Activated naive CD8-positive, alpha-beta T cell treated with anti-CD3 and anti-CD28 coated beads for 36 hours (primary cell): ENCODE measurements at regions not wholly inside any gene's neighbourhood (a gene's known extent, or its start where the extent isn't known, plus 50 kb on each side); places are given as distances from the start of the nearest gene placed in this dataset.

Experiments
- DNase-seq: peaks from one replicate; pipeline ENCODE4 v3.0.0; 2021
- H3K27ac Mint-ChIP-seq: one replicate; pipeline ENCODE4 v1.8.0; 2022; ENCODE audit warnings: mild to moderate bottlenecking, moderate library complexity, mixed read lengths
- H3K27me3 Mint-ChIP-seq: one replicate; pipeline ENCODE4 v1.8.0; 2022; ENCODE audit warnings: mild to moderate bottlenecking, mixed read lengths
- H3K36me3 Mint-ChIP-seq: one replicate; pipeline ENCODE4 v1.8.0; 2021; ENCODE audit warnings: mild to moderate bottlenecking, mixed read lengths
- H3K4me1 Mint-ChIP-seq: one replicate; pipeline ENCODE4 v1.8.0; 2021; ENCODE audit warnings: mixed read lengths
- H3K4me3 Mint-ChIP-seq: one replicate; pipeline ENCODE4 v1.8.0; 2022; ENCODE audit warnings: mild to moderate bottlenecking, moderate library complexity, mixed read lengths
- H3K9me3 Mint-ChIP-seq: one replicate; pipeline ENCODE4 v1.8.0; 2022; ENCODE audit warnings: mixed read lengths

- DNase-seq: no peak
- H3K27me3 Mint-ChIP-seq: no peaks in the 10 kb centered on the region
Measured at GRCh38 chr20:10902174-10902573, 228.4 kb upstream of the JAG1 start.

GRCh38 chr20:10902576-10903282, 228.9 kb upstream of the JAG1 start:
- H3K36me3 Mint-ChIP-seq: no peaks in the 10 kb centered on the region
- H3K4me3 Mint-ChIP-seq: no peak overlapping the region
- no peaks in the 10 kb centered on the region for H3K4me1 Mint-ChIP-seq
- H3K27me3 Mint-ChIP-seq: no peaks in the 10 kb centered on the region
- no peak overlapping the region for H3K27ac Mint-ChIP-seq
- no peak for DNase-seq
- no peaks in the 10 kb centered on the region for H3K9me3 Mint-ChIP-seq

More at GRCh38 chr20:10902174-10902573, 228.4 kb upstream of the JAG1 start:
- Mint-ChIP-seq H3K4me3 (no peak overlapping the region), H3K36me3 (no peaks in the 10 kb centered on the region), H3K9me3 (peaks cover 2% of the 10 kb centered on the region), H3K27ac (no peak overlapping the region), H3K4me1 (no peaks in the 10 kb centered on the region)

- Mint-ChIP-seq H3K36me3 (no peaks in the 10 kb centered on the region), H3K9me3 (no peaks in the 10 kb centered on the region), H3K4me1 (no peaks in the 10 kb centered on the region), H3K27ac (no peak overlapping the region), H3K4me3 (no peak overlapping the region), H3K27me3 (no peaks in the 10 kb centered on the region)
- DNase-seq: no peak
Measured at GRCh38 chr20:10906834-10907233, 233.0 kb upstream of the JAG1 start.

GRCh38 chr20:10909803-10910202, 236.0 kb upstream of the JAG1 start:
- Mint-ChIP-seq H3K4me3 (no peak overlapping the region), H3K27ac (no peak overlapping the region), H3K36me3 (no peaks in the 10 kb centered on the region), H3K9me3 (no peaks in the 10 kb centered on the region), H3K4me1 (no peaks in the 10 kb centered on the region), H3K27me3 (no peaks in the 10 kb centered on the region)
- DNase-seq: no peak

- DNase-seq: no peak
- Mint-ChIP-seq H3K36me3 (no peaks in the 10 kb centered on the region), H3K4me1 (no peaks in the 10 kb centered on the region), H3K4me3 (no peak overlapping the region), H3K27me3 (no peaks in the 10 kb centered on the region), H3K27ac (no peak overlapping the region), H3K9me3 (no peaks in the 10 kb centered on the region)
Measured at GRCh38 chr20:10910535-10911178, 236.9 kb upstream of the JAG1 start.

- no peaks in the 10 kb centered on the region for H3K9me3 Mint-ChIP-seq
- no peak overlapping the region for H3K4me3 Mint-ChIP-seq
Measured at GRCh38 chr20:10911298-10911697, 237.5 kb upstream of the JAG1 start.

GRCh38 chr20:10915815-10916214, 242.0 kb upstream of the JAG1 start:
- H3K4me1 Mint-ChIP-seq: no peaks in the 10 kb centered on the region
- H3K36me3 Mint-ChIP-seq: no peaks in the 10 kb centered on the region
- peaks cover 2% of the 10 kb centered on the region for H3K9me3 Mint-ChIP-seq
- no peak for DNase-seq
- no peak overlapping the region for H3K27ac Mint-ChIP-seq
- H3K4me3 Mint-ChIP-seq: no peak overlapping the region
- no peaks in the 10 kb centered on the region for H3K27me3 Mint-ChIP-seq

More at GRCh38 chr20:10911298-10911697, 237.5 kb upstream of the JAG1 start:
- H3K27ac Mint-ChIP-seq: no peak overlapping the region
- no peaks in the 10 kb centered on the region for H3K4me1 Mint-ChIP-seq
- no peaks in the 10 kb centered on the region for H3K27me3 Mint-ChIP-seq
- no peaks in the 10 kb centered on the region for H3K36me3 Mint-ChIP-seq
- DNase-seq: no peak

- H3K9me3 Mint-ChIP-seq: peaks cover 2% of the 10 kb centered on the region
- no peak overlapping the region for H3K27ac Mint-ChIP-seq
- no peaks in the 10 kb centered on the region for H3K4me1 Mint-ChIP-seq
- no peaks in the 10 kb centered on the region for H3K36me3 Mint-ChIP-seq
- no peak overlapping the region for H3K4me3 Mint-ChIP-seq
- DNase-seq: no peak
- H3K27me3 Mint-ChIP-seq: no peaks in the 10 kb centered on the region
Measured at GRCh38 chr20:10916312-10916711, 242.5 kb upstream of the JAG1 start.

GRCh38 chr20:10917826-10918225, 244.0 kb upstream of the JAG1 start:
- Mint-ChIP-seq H3K4me3 (no peak overlapping the region), H3K27ac (no peak overlapping the region), H3K9me3 (peaks cover 2% of the 10 kb centered on the region), H3K27me3 (no peaks in the 10 kb centered on the region), H3K4me1 (no peaks in the 10 kb centered on the region), H3K36me3 (no peaks in the 10 kb centered on the region)
- DNase-seq: no peak

- Mint-ChIP-seq H3K4me3 (no peak overlapping the region), H3K9me3 (peaks cover 2% of the 10 kb centered on the region), H3K4me1 (no peaks in the 10 kb centered on the region), H3K27ac (no peak overlapping the region), H3K36me3 (no peaks in the 10 kb centered on the region), H3K27me3 (no peaks in the 10 kb centered on the region)
- DNase-seq: no peak
Measured at GRCh38 chr20:10919396-10920140, 245.8 kb upstream of the JAG1 start.

- H3K9me3 Mint-ChIP-seq: peaks cover 2% of the 10 kb centered on the region
- no peaks in the 10 kb centered on the region for H3K36me3 Mint-ChIP-seq
- no peak overlapping the region for H3K4me3 Mint-ChIP-seq
- no peaks in the 10 kb centered on the region for H3K4me1 Mint-ChIP-seq
- H3K27me3 Mint-ChIP-seq: no peaks in the 10 kb centered on the region
- DNase-seq: no peak
- no peak overlapping the region for H3K27ac Mint-ChIP-seq
Measured at GRCh38 chr20:10920396-10920795, 246.6 kb upstream of the JAG1 start.

- H3K4me1 Mint-ChIP-seq: no peaks in the 10 kb centered on the region
- H3K27me3 Mint-ChIP-seq: no peaks in the 10 kb centered on the region
- no peak overlapping the region for H3K27ac Mint-ChIP-seq
- no peak overlapping the region for H3K4me3 Mint-ChIP-seq
- H3K36me3 Mint-ChIP-seq: no peaks in the 10 kb centered on the region
- peaks cover 2% of the 10 kb centered on the region for H3K9me3 Mint-ChIP-seq
- DNase-seq: no peak
Measured at GRCh38 chr20:10921491-10922010, 247.8 kb upstream of the JAG1 start.

- peaks cover 2% of the 10 kb centered on the region for H3K9me3 Mint-ChIP-seq
- H3K27ac Mint-ChIP-seq: no peak overlapping the region
- no peak for DNase-seq
- H3K4me1 Mint-ChIP-seq: no peaks in the 10 kb centered on the region
- no peak overlapping the region for H3K4me3 Mint-ChIP-seq
- no peaks in the 10 kb centered on the region for H3K27me3 Mint-ChIP-seq
- H3K36me3 Mint-ChIP-seq: no peaks in the 10 kb centered on the region
Measured at GRCh38 chr20:10922506-10922905, 248.7 kb upstream of the JAG1 start.

GRCh38 chr20:10922941-10923340, 249.1 kb upstream of the JAG1 start:
- H3K4me3 Mint-ChIP-seq: no peak overlapping the region

GRCh38 chr20:10924644-10925201, 250.9 kb upstream of the JAG1 start:
- no peaks in the 10 kb centered on the region for H3K4me1 Mint-ChIP-seq
- DNase-seq: no peak
- no peak overlapping the region for H3K4me3 Mint-ChIP-seq
- H3K27ac Mint-ChIP-seq: no peak overlapping the region
- no peaks in the 10 kb centered on the region for H3K27me3 Mint-ChIP-seq
- H3K9me3 Mint-ChIP-seq: no peaks in the 10 kb centered on the region
- no peaks in the 10 kb centered on the region for H3K36me3 Mint-ChIP-seq

More at GRCh38 chr20:10922941-10923340, 249.1 kb upstream of the JAG1 start:
- no peaks in the 10 kb centered on the region for H3K27me3 Mint-ChIP-seq
- no peak overlapping the region for H3K27ac Mint-ChIP-seq
- H3K36me3 Mint-ChIP-seq: no peaks in the 10 kb centered on the region
- no peak for DNase-seq
- peaks cover 2% of the 10 kb centered on the region for H3K9me3 Mint-ChIP-seq
- no peaks in the 10 kb centered on the region for H3K4me1 Mint-ChIP-seq
